A549 (cell line): ENCODE measurements at regions not wholly inside any gene's neighbourhood (a gene's known extent, or its start where the extent isn't known, plus 50 kb on each side); places are given as distances from the start of the nearest gene placed in this dataset.

Experiments
- ATAC-seq, 2 experiments: fragments of 200-7000 bp in 1 of 2; fragments of >200 bp in 1 of 2; cut with Nextera tagmentation in 1 of 2; cut with Tn5 transposase in 1 of 2; 3 replicates each; pipeline versions ENCODE4 v1.8.0 to v1.9.1; 2018 to 2020; ENCODE audit warnings: mild to moderate bottlenecking in 1 of 2, moderate library complexity in 1 of 2
- CTCF ChIA-PET: fragments of 300-600 bp; sonication (Branson Sonifier 250); formaldehyde crosslinking; extraction: SDS; loops from one replicate; lab custom pipeline; 2021; ENCODE audit warnings: antibody characterized with exemption, inconsistent platforms; lab: Yijun Ruan, JAX
- POLR2A ChIA-PET: fragments of 350-600 bp; formaldehyde crosslinking; extraction: SDS; loops from one replicate; lab custom pipeline; 2021; ENCODE audit warnings: antibody characterized with exemption, inconsistent platforms; lab: Yijun Ruan, JAX
- DNase-seq, 2 experiments: peaks; one replicate each; pipeline versions ENCODE4 v3.0.0 to v3.0.0-alpha.2; 2011 to 2016; ENCODE audit warnings: low read depth in 1 of 2, low spot score in 1 of 2
- FAIRE-seq: peaks from 2 replicates; lab custom pipeline; 2011; peaks lifted over from hg19 to GRCh38; lab: Jason Lieb, UNC
- H3K27ac ChIP-seq, 2 experiments: fragments of >200 bp; sonication (Bioruptor Twin); formaldehyde crosslinking; 3 replicates each; pipeline ENCODE4 v1.5.1; 2016 to 2017
- H3K4me1 ChIP-seq: fragments of >200 bp; sonication (Bioruptor Twin); formaldehyde crosslinking; 3 replicates; pipeline ENCODE4 v1.6.1; 2016
- H3K4me2 ChIP-seq: fragments of >200 bp; sonication (Bioruptor Twin); formaldehyde crosslinking; 3 replicates; pipeline ENCODE4 v1.6.1; 2016
- H3K4me3 ChIP-seq: fragments of >200 bp; sonication (Bioruptor Twin); formaldehyde crosslinking; 3 replicates; pipeline ENCODE4 v1.5.1; 2016
- H3K9me3 ChIP-seq: fragments of >200 bp; sonication (Bioruptor Twin); formaldehyde crosslinking; 3 replicates; pipeline ENCODE4 v1.6.1; 2016
- CBX2 ChIP-seq: fragments of 200-600 bp; sonication (generic); IDR thresholded peaks from 2 replicates; pipeline ENCODE4 v1.6.1; 2016; ENCODE audit warnings: low read depth, mild to moderate bottlenecking, borderline replicate concordance
- CEBPB ChIP-seq, 2 experiments: fragments of >200 bp in 1 of 2; sonication (Bioruptor Twin) in 1 of 2; formaldehyde crosslinking in 1 of 2; IDR thresholded peaks; 2 replicates each; pipeline ENCODE4 v1.6.1; 2012 to 2016
- CHD4 ChIP-seq: fragments of 200-600 bp; sonication (generic); IDR thresholded peaks from 2 replicates; pipeline ENCODE4 v1.6.1; 2016; ENCODE audit warnings: antibody characterized with exemption, mild to moderate bottlenecking, borderline replicate concordance
- EHMT2 ChIP-seq: fragments of 200-600 bp; sonication (generic); IDR thresholded peaks from 2 replicates; pipeline ENCODE4 v1.6.1; 2016; ENCODE audit warnings: antibody characterized with exemption, low read depth, mild to moderate bottlenecking, moderate library complexity
- FOSL2 ChIP-seq, 2 experiments: fragments of 450-650 bp in 1 of 2; fragments of >200 bp in 1 of 2; sonication (Bioruptor Twin) in 1 of 2; formaldehyde crosslinking; IDR thresholded peaks; 2 replicates each; pipeline versions ENCODE4 v1.5.0 to v1.6.1; 2016 to 2020; ENCODE audit warnings: mild to moderate bottlenecking in 1 of 2, moderate library complexity in 1 of 2
- HOXB5 ChIP-seq: fragments of 250-450 bp; sonication (Bioruptor Pico); IDR thresholded peaks from 2 replicates; pipeline ENCODE4 v1.5.0; 2020; ENCODE audit warnings: mild to moderate bottlenecking, moderate library complexity
- KDM1A ChIP-seq: fragments of 200-600 bp; sonication (generic); IDR thresholded peaks from 2 replicates; pipeline ENCODE4 v1.6.1; 2016; ENCODE audit warnings: low read depth, mild to moderate bottlenecking
- MAFK ChIP-seq: fragments of 450-650 bp; IDR thresholded peaks from 2 replicates; pipeline ENCODE4 v1.6.1; 2014; ENCODE audit not compliant: partially characterized antibody
- MAZ ChIP-seq: fragments of 150-350 bp; IDR thresholded peaks from 2 replicates; pipeline ENCODE4 v1.6.1; 2014; ENCODE audit warnings: antibody characterized with exemption, low read depth, low read length, borderline replicate concordance
- MYC ChIP-seq: IDR thresholded peaks from 2 replicates; pipeline ENCODE4 v1.6.1; 2012; ENCODE audit warnings: mild to moderate bottlenecking, inconsistent platforms, low read length, improper control_type of control experiment, borderline replicate concordance
- NPAS2 ChIP-seq: fragments of 250-450 bp; sonication (Bioruptor Pico); IDR thresholded peaks from 2 replicates; pipeline ENCODE4 v1.8.0; 2022; ENCODE audit warnings: mild to moderate bottlenecking, moderate library complexity, borderline replicate concordance
- PHF8 ChIP-seq: fragments of 200-600 bp; sonication (generic); IDR thresholded peaks from 2 replicates; pipeline ENCODE4 v1.6.1; 2016; ENCODE audit warnings: low read depth, mild to moderate bottlenecking, antibody characterized with exemption, moderate library complexity, borderline replicate concordance
- SREBF2 ChIP-seq: fragments of 450-650 bp; IDR thresholded peaks from 2 replicates; pipeline ENCODE4 v1.6.1; 2014; ENCODE audit warnings: mild to moderate bottlenecking, moderate library complexity
- TP53 ChIP-seq: fragments of 250-450 bp; sonication (Bioruptor Pico); IDR thresholded peaks from 2 replicates; pipeline ENCODE4 v1.5.0; 2021; ENCODE audit warnings: mild to moderate bottlenecking, moderate library complexity
- ZFP36 ChIP-seq: fragments of 450-650 bp; IDR thresholded peaks from 2 replicates; pipeline ENCODE4 v1.6.1; 2014; ENCODE audit warnings: borderline replicate concordance; ENCODE audit not compliant: partially characterized antibody
- WGBS: methylation state at CpG from one replicate; pipeline ENCODE4 v1.1.6; 2017; ENCODE audit errors: missing lambda C conversion rate; 5-methylcytosine and 5-hydroxymethylcytosine counted together
- TF ChIP-seq, protein P1 (sequence below): fragments of 200-600 bp; sonication (generic); IDR thresholded peaks from 2 replicates; pipeline ENCODE4 v1.6.1; 2016; ENCODE audit warnings: antibody characterized with exemption, mild to moderate bottlenecking, moderate library complexity
- TF ChIP-seq, protein P2 (sequence below): fragments of 150-350 bp; IDR thresholded peaks from 2 replicates; pipeline ENCODE4 v1.6.1; 2014; ENCODE audit warnings: low read depth, mild to moderate bottlenecking, low read length
- TF ChIP-seq, protein P3 (sequence below): fragments of 450-650 bp; IDR thresholded peaks from 2 replicates; pipeline ENCODE4 v1.6.1; 2014; ENCODE audit warnings: antibody characterized with exemption

DNA sequence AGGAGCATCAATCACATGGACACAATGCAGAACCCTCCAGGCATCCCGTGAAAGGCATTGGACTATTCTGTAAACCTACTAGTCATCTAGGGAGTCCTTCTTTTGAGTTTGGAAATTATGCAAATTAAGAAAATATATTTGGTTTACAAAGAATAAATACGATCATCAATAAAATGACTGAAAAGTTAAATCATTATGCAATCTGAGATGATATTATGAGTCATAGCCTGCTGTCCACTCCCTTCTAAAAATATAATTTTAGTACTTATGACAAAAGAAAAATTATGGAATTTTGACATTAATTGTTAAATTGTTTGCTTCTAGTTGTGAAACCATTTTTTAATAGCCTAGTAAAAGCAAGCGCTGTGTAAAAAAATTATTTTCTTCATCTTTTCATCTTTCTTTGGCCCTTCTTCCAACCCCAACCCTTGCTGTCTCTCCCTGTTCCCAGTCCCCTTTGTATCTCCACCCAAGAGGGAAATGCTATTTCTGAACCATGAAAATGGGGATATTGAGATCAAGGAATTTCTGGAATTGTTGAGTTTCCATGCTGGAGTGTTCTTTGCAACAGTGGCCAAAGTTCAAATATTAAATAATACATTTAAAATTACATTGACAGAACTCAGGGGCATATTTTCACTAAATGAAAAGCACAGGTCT lies 599.8 kb downstream of the COL12A1 start:
- ChIA-PET CTCF (interaction anchor here (1.9 kb wide), 1 partner anchor 197 kb away, joined by 5 read pairs; no protein-coding TSS in a partner anchor), POLR2A (no interaction called here)
- peak overlapping the region; percentile 68 for H3K4me2 ChIP-seq
- TF ChIP-seq CBX2 (no peak), FOSL2 (IDR thresholded peaks at IDR 0.05) (no peak), FOSL2 (CRISPR knock-in tag; IDR thresholded peaks at IDR 0.05) (peak; percentile 69), SREBF2 (no peak), HOXB5 (CRISPR knock-in tag) (no peak), CEBPB (IDR thresholded peaks at IDR 0.05) (peak in 1 of 2 experiments; percentile 22; a peak in 1 of 4 replicates), PHF8 (no peak), EHMT2 (no peak), MYC (no peak), ZFP36 (no peak)
- TF ChIP-seq, protein P1, sequence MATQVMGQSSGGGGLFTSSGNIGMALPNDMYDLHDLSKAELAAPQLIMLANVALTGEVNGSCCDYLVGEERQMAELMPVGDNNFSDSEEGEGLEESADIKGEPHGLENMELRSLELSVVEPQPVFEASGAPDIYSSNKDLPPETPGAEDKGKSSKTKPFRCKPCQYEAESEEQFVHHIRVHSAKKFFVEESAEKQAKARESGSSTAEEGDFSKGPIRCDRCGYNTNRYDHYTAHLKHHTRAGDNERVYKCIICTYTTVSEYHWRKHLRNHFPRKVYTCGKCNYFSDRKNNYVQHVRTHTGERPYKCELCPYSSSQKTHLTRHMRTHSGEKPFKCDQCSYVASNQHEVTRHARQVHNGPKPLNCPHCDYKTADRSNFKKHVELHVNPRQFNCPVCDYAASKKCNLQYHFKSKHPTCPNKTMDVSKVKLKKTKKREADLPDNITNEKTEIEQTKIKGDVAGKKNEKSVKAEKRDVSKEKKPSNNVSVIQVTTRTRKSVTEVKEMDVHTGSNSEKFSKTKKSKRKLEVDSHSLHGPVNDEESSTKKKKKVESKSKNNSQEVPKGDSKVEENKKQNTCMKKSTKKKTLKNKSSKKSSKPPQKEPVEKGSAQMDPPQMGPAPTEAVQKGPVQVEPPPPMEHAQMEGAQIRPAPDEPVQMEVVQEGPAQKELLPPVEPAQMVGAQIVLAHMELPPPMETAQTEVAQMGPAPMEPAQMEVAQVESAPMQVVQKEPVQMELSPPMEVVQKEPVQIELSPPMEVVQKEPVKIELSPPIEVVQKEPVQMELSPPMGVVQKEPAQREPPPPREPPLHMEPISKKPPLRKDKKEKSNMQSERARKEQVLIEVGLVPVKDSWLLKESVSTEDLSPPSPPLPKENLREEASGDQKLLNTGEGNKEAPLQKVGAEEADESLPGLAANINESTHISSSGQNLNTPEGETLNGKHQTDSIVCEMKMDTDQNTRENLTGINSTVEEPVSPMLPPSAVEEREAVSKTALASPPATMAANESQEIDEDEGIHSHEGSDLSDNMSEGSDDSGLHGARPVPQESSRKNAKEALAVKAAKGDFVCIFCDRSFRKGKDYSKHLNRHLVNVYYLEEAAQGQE = no peak
- no peak for DNase-seq
- peak in 1 of 2 experiments; percentile 42; a peak in 3 of 6 replicates for ATAC-seq
- peak overlapping the region; percentile 74 to 88 for H3K27ac ChIP-seq
- peaks cover 56% of the 10 kb centered on the region for H3K4me1 ChIP-seq
- H3K9me3 ChIP-seq = no peaks in the 10 kb centered on the region
- no peak for FAIRE-seq
- no peak overlapping the region for H3K4me3 ChIP-seq
- 85% methylated on average over 3 of the region's 3 CpGs for WGBS

DNA sequence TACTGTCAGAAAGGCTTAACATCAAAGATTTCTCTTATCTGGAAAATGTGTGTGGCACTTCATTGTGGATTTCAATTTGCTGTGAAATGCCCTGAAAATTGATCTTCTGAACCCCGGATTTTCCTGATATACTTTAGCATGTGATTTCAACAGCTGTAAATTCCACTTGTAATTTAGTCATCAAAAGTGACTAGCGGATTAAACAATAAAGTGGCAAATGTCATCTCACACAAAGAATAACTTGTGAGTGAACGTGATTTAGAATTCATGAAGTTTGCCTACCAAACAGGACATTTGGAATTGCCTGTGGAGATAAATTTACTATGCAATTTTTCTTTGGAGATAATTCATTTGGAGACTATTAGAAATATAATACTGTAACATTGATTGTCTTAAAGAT lies 601.6 kb downstream of the COL12A1 start:
- no peaks in the 10 kb centered on the region for H3K9me3 ChIP-seq
- TF ChIP-seq, protein P2, sequence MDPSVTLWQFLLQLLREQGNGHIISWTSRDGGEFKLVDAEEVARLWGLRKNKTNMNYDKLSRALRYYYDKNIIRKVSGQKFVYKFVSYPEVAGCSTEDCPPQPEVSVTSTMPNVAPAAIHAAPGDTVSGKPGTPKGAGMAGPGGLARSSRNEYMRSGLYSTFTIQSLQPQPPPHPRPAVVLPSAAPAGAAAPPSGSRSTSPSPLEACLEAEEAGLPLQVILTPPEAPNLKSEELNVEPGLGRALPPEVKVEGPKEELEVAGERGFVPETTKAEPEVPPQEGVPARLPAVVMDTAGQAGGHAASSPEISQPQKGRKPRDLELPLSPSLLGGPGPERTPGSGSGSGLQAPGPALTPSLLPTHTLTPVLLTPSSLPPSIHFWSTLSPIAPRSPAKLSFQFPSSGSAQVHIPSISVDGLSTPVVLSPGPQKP = no peak
- no peak for TF ChIP-seq NPAS2 (CRISPR knock-in tag)
- no peak for TF ChIP-seq KDM1A
- no peak for TF ChIP-seq TP53 (CRISPR knock-in tag)
- H3K27ac ChIP-seq = peak overlapping the region in 1 of 2 experiments; percentile 37; a peak in 1 of 6 replicates
- no peak overlapping the region for H3K4me2 ChIP-seq
- POLR2A ChIA-PET = no interaction called here
- FAIRE-seq = no peak
- peaks cover 42% of the 10 kb centered on the region for H3K4me1 ChIP-seq
- CTCF ChIA-PET = no interaction called here
- H3K4me3 ChIP-seq = no peak overlapping the region
- WGBS = 84% methylated on average over 3 of the region's 3 CpGs
- DNase-seq = no peak
- ATAC-seq = no peak

DNA sequence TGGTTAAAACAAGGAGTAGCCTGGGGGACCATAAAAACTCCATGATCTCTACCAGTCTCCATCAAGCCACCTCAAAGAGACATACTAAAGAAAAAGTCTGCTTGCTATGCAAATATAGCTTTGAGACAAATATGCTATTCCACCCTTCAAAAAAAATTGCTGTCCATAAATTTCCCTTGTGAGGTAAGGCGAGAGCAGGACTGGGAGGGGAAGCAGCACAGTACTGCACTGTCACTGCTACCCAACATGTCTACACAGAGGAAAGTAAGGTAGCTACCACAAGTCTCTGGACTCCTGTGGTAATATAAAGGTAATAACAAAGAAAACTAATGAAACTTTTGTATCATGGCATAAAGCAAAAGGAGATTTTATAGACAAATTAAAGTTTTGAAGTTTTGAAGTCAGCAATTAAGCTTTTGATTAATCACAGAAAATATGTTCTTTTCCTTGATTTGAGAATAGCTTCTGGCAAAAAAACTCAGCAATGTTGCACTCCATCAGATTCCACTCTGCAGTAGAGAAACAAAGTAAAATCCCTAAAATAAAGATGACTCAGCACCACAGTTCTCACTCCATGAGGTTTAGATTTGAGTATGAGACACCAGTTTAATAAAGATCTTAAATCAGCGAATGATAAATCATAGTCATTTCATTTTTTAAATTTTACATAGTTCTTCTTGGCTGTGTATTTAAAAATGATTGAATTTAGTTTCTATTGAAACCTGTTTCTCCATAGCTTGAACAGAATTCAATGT lies 602.4 kb downstream of the COL12A1 start:
- TF ChIP-seq MAFK = peak; percentile 71
- no peak for TF ChIP-seq CHD4
- TF ChIP-seq, protein P3, sequence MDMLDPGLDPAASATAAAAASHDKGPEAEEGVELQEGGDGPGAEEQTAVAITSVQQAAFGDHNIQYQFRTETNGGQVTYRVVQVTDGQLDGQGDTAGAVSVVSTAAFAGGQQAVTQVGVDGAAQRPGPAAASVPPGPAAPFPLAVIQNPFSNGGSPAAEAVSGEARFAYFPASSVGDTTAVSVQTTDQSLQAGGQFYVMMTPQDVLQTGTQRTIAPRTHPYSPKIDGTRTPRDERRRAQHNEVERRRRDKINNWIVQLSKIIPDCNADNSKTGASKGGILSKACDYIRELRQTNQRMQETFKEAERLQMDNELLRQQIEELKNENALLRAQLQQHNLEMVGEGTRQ = no peak
- TF ChIP-seq HOXB5 (CRISPR knock-in tag) = no peak
- no peak for TF ChIP-seq MAZ
- ATAC-seq (no peak), DNase-seq (no peak), FAIRE-seq (no peak)
- peak overlapping the region in 1 of 2 experiments; percentile 47; a peak in 2 of 6 replicates for H3K27ac ChIP-seq
- no peak overlapping the region for H3K4me2 ChIP-seq
- WGBS = 84% methylated on average over 2 of the region's 2 CpGs
- no peak overlapping the region for H3K4me3 ChIP-seq
- ChIA-PET CTCF (no interaction called here), POLR2A (no interaction called here)
- H3K9me3 ChIP-seq = no peaks in the 10 kb centered on the region
- peaks cover 42% of the 10 kb centered on the region for H3K4me1 ChIP-seq
